H4 (cell line): ENCODE measurements at regions not wholly inside any gene's neighbourhood (a gene's known extent, or its start where the extent isn't known, plus 50 kb on each side); places are given as distances from the start of the nearest gene placed in this dataset.
"Not testable (repeated sequence)": the region's sequence is repeated elsewhere in the genome, so short reads cannot be mapped to it uniquely, and the experiment has no call there.

ENCODE experiments used
- DNase-seq: peaks from one replicate; pipeline ENCODE4 v3.0.0-alpha.2; 2015; ENCODE audit warnings: low spot score

DNA sequence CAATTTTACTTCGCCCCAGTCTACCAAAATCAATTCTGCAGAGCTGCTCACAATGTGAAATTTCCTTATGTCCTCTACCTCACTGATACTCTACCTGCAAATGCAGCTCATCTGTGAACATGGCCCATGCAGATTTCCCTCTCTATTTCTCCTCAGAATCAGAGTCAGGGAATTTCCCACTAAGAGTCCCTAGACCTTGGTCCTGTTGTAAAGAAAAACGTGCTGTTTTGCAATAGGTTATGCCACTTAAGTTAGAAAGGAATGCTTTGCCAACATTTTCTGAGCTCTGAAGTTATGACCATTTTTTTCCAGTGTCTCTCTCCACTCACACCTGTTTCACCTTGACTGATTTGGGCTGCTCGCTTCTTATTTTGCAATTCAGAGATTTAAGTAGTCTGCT lies 524.0 kb downstream of the TTLL7 start:
- DNase-seq = not testable (repeated sequence)

- not testable (repeated sequence) for DNase-seq
Measured at GRCh38 chr1:83473986-83474385, 524.9 kb downstream of the TTLL7 start.

DNA sequence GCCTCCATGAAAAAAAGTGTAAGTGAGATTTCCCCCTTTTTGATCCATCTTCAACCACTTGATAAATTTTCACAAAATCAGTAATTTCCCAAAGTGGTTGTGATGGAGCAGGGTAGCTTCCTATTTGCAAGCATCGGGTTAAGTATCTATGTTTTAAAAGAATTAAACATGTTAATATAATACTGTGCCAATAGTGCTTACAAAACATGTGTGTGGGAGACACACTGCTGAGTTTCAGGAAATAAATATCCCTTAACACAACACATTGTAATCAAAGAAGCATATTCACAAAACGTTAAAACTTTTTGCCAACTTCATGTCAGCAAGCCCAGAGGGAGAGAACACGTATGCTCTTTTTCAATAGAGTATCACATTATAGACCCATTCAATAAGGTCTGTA lies 526.9 kb downstream of the TTLL7 start:
- not testable (repeated sequence) for DNase-seq

DNA sequence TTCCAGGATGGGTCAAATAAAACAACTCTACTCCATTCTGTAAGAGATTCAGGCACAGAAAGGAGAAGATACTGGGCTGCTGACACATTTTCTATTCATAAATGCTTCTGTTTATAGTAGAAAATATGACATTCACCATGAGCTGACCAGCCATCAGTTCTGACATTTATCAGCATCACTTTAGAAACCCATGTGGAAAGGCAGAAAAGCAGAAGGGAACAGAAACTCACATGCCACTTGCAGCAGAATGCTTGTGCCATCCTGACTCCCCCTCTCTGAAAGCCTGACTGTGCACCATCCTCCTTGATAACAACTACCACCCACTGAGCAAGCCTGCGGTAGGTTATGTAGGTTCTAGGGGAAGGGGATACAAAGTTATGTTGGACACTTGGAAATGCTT lies 527.7 kb downstream of the TTLL7 start:
- DNase-seq = not testable (repeated sequence)

- peak; percentile 2 for DNase-seq
Measured at GRCh38 chr1:83468336-83468735, 530.6 kb downstream of the TTLL7 start.

GRCh38 chr1:83457735-83458248 lies 541.1 kb downstream of the TTLL7 start:
- not testable (repeated sequence) for DNase-seq

GRCh38 chr1:83457281-83457680 lies 541.7 kb downstream of the TTLL7 start:
- DNase-seq = not testable (repeated sequence)

DNA sequence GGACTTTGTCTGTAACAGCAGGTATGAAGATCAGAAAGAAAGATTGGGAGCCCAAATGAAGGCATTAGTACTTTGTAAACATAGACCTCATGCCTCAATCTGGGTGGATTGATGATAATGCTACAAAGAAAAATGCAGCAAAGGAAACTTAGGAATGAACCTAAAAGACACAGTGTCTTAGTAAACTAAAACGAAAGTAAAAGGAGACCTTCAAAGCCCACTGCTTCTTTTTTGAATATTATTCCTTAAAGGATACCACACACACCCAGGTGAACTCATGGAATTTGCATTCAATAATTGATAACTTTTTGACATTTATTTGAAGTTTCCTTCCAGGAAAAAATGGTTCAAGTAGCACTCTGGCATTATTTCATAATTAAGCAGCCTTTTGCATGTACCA lies 543.2 kb downstream of the TTLL7 start:
- not testable (repeated sequence) for DNase-seq

DNA sequence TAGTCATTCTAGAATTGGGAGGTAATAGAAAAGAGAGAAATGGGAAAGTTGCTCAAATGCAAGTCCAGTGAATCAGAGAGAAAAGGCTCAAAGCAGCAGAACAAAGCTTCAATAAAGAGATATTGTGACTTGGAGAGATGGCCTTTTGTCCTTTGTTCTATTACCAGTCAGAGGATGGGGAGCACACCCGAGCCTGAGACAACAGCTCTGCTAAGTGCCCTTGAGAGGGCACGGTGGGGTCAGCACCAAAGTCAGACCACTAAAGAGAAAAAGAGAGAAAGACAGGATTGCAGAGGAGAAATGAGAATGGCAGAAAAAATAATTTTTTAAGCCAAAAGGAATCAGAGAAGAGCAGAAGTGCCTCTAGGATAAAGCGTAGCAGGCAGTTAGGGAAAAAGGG lies 553.1 kb downstream of the TTLL7 start:
- not testable (repeated sequence) for DNase-seq

DNA sequence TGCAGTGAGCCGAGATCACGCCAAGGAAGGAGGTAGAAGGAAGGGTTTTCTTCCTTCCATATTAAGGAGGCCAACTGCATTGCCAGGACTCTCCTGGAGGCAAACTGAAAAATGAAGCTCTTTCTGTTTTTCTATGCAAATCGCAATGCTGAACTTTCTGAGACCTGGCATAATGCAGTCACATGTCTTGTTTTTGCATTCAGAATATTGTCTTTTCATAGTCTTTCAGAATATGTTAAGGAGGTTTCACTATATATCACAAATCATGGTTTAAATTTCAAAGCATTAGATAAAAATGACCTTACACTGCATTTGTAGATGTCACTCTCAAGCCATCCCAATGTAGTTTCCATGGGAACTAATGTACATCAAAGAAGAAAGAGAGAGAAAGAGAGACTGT lies 556.5 kb downstream of the TTLL7 start:
- DNase-seq = not testable (repeated sequence)

DNA sequence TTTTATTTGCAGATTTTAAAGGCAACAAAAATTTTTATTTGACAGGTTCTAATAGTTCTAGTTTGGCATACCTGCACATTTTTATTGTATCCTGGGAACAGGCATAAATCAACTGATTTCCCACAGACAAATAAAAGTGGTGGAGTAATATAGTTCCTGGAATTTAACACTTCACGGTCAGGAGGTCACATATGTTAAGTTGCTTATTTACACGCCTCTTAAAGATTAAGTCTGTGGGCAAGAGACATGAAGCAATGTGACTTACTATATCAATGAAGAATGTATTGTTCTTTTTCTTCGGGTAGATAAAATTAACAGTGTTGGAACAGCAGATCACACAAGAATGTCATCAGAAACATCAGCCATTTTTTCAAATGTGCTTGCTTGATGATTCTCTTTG lies 558.3 kb downstream of the TTLL7 start:
- DNase-seq = peak; percentile 4

- DNase-seq = not testable (repeated sequence)
Measured at GRCh38 chr1:83440021-83440420, 558.9 kb downstream of the TTLL7 start.

DNA sequence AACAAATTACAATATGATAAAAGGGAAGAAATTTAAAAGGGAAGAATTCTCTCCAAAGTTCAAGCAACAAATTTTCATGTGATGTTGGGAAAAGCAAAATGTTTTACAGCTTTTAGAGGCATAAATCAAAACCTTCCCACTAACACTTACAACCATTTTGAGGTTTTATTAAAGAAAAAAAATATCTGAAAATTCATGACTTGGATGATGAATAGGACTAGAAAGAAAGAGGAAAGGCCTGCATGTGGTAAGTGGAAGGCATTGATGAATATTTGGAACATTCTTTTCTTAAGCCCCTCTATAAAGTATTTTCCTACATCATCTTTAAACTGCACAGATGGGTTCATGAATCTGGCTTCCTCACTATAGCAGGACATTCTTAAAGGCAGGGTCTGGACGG lies 560.6 kb downstream of the TTLL7 start:
- DNase-seq = not testable (repeated sequence)

- not testable (repeated sequence) for DNase-seq
Measured at GRCh38 chr1:83435336-83435735, 563.6 kb downstream of the TTLL7 start.

DNA sequence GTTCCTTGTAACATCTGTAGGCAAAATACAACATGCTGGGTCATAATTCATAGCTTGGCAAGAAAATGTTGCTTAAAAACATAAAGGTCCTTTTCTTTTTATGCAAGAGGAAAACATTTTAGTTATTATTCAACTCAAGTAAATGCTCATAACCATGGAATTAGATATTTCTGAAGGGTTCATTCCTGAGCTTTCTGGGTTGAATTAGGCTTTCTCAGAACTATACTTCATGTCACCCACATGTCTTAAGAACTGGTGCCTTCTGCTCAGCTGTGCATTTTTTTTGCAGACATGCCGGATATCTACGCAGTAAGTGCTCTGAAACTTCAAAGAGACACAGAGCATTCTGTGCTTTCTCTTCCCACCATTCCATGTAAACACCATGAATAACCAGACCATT lies 571.4 kb downstream of the TTLL7 start:
- not testable (repeated sequence) for DNase-seq

GRCh38 chr1:83423382-83423781 lies 575.5 kb downstream of the TTLL7 start:
- not testable (repeated sequence) for DNase-seq

- DNase-seq = no peak
Measured at GRCh38 chr1:83418558-83418957, 580.4 kb downstream of the TTLL7 start.

DNA sequence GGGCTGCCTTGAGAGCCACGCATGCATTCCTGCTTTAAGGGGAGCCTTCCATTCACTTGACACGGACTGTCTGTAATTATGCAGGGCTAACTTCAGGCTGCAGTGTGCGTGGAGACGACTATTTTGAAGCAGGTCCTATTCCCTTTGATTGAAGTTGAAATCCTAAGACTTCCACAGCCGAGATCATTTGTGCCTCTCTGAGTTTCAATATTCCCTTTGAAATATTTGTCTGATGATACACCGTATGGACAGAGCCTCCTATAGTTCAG lies 585.2 kb downstream of the TTLL7 start:
- DNase-seq = not testable (repeated sequence)

- not testable (repeated sequence) for DNase-seq
Measured at GRCh38 chr1:83410746-83411413, 588.1 kb downstream of the TTLL7 start.

GRCh38 chr1:83406693-83407371 lies 592.1 kb downstream of the TTLL7 start:
- DNase-seq = not testable (repeated sequence)

DNA sequence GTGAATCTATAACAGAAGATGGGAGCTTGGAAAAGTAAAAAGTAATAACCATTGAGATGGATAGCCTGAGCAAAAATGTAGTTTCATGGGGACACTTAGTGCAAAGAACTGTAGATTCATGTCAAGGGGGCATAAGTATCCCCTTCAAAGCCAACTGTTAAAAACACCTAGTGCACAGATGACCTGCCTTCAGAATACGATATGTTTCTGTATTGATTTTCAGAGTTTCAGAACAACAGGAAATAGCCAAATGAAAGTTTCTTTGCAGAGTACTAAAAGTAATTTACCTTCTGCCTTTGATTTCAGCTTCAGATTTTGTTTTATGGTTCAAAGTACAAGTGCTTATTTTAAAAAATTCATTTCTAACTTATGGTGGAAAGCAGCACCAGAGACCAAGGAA lies 593.1 kb downstream of the TTLL7 start:
- DNase-seq = not testable (repeated sequence)

DNA sequence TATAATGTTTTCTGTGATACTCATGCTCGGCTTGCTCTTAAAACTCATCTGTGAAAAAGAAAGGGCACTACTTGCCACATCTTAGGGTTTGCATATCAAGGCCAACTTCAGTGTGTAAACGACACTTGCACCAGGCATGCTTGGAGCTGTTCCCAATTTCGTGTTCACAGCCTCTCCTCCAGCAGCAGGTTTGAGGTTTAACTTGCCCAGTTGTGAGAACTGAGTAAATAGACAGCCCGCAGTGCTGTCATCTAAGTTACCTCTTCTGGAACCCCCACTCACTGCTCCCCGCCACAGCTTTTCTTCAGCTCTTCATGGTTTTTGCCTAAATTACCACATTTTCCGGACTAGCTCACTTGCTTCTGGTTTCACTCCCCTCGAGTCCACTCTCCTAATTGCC lies 595.4 kb downstream of the TTLL7 start:
- not testable (repeated sequence) for DNase-seq

DNA sequence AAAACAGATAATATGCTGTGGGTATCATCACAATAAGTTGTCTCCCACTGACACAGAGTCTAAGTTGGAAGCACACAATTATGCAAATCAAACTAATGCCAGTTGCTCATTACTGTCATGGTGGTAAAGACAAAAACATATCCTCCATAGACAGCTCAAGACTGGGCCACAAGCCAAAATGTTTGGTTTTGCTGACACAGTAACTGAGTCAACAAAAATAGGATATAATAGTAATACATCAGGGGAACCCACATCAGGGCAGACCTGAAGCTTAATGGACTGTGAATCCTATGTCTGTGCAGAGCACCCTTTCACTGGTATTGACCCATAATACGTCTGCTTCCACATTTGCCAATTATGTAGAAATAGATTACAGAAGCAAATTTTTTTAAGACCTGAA lies 597.8 kb downstream of the TTLL7 start:
- DNase-seq = not testable (repeated sequence)
